ENCODE measurements at regions not wholly inside any gene's neighbourhood (a gene's known extent, or its start where the extent isn't known, plus 50 kb on each side); places are given as distances from the start of the nearest gene placed in this dataset.
"Not testable (repeated sequence)": the region's sequence is repeated elsewhere in the genome, so short reads cannot be mapped to it uniquely, and the experiment has no call there.

DNA sequence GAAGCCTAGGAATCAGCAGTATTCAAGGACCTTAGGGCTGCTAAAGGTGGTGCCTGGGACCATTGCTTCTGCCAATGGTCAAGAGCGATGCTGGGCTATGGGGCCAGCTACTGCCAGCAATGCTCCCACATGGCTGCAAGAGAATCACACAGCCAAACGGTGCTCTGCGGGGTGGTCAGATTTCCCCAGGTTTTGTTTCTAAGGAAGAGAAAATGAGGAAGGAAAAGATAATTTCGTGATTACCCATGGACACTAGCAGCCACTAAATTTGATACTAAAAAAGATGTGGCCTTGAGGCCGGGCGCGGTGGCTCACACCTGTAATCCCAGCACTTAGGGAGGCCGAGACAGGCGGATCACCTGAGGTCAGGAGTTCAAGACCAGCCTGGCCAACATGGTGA lies 83.0 kb downstream of the LYZL2 start:
- H3K27ac ChIP-seq (ENCODE audit: low read length): no peak overlapping the region
- H3K9me3 ChIP-seq (ENCODE audit: insufficient read depth, low read depth, low read length): no peaks in the 10 kb centered on the region
- no peaks in the 10 kb centered on the region for H3K36me3 ChIP-seq (ENCODE audit: insufficient read depth, low read depth, low read length)
- no peaks in the 10 kb centered on the region for H3K27me3 ChIP-seq (ENCODE audit: insufficient read depth, low read length)
- H3K9ac ChIP-seq (ENCODE audit: low read depth, low read length): no peak overlapping the region
- no peak overlapping the region for H3K4me3 ChIP-seq (ENCODE audit: low read length)
- H3K4me1 ChIP-seq (ENCODE audit: insufficient read depth, low read length): peaks cover 6% of the 10 kb centered on the region; the same call in 1 of the 2 replicates

DNA sequence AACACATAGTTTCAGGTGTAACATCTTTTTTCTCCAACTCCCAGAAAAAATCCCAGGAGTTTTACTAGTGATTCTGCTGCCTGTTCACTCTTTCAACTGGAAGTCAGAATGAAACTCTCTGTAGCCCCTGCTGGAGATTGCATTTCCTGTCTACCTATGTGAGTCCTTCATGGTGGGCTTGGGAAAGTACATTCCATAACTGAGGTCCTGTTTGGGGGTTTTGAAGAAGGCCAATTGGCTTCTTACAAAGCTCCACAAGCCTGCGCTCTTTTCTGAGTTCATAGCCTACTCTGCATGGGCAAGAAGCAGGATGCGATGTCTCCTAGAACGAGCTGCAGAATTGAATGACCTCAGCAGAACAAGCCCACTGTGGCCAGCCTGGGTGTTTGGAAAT lies 86.7 kb downstream of the LYZL2 start:
- H3K9ac ChIP-seq (ENCODE audit: low read depth, low read length): no peak overlapping the region
- H3K27me3 ChIP-seq (ENCODE audit: insufficient read depth, low read length): no peaks in the 10 kb centered on the region
- no peak overlapping the region for H3K27ac ChIP-seq (ENCODE audit: low read length)
- no peaks in the 10 kb centered on the region for H3K36me3 ChIP-seq (ENCODE audit: insufficient read depth, low read depth, low read length)
- no peaks in the 10 kb centered on the region for H3K9me3 ChIP-seq (ENCODE audit: insufficient read depth, low read depth, low read length)
- peaks cover 9% of the 10 kb centered on the region; the same call in 1 of the 2 replicates for H3K4me1 ChIP-seq (ENCODE audit: insufficient read depth, low read length)
- no peak overlapping the region for H3K4me3 ChIP-seq (ENCODE audit: low read length)

DNA sequence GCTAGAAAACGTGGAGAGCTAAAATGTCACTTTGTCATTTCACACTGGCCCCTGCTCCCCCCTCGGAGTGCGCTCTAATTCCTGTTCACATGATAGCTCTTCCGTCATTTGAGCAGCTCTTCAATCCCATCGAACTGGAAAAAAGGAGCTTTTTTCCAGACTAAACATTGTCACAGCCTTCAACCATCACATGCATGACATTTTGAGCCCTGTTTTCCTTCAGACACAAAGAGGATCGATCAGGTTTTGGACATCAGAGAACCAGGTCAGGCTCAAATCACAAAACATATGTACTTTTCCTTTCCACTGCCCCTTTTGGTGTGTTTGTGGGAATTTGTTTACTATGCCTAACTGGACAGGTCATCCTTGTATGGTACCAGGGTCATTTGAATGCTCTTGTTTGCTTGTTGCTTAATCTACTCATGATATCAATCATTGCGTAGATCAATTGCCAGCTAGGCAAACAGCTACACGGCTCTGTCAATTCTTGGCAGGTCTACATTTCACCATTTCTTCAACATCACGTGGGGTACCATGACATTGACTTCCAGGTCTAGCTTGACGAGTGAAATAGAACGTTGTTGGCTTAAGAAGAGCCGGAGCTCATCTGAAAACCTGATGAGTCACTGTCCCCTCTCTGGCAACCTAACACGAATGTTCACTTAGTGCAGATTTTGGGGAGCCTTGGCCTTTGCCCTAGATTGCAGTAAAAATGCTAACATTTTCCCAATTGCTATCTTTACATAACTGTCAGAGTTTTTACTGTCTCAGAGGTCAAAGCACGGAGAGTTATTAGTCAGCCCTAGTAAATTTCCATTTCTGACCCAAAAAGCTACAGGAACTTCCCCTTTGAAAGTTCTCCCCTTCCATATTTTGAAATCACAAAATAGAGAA lies 87.3 kb downstream of the LYZL2 start:
- H3K4me1 ChIP-seq (ENCODE audit: insufficient read depth, low read length): peaks cover 9% of the 10 kb centered on the region; the same call in 1 of the 2 replicates
- H3K9me3 ChIP-seq (ENCODE audit: insufficient read depth, low read depth, low read length): no peaks in the 10 kb centered on the region
- no peak overlapping the region for H3K9ac ChIP-seq (ENCODE audit: low read depth, low read length)
- no peaks in the 10 kb centered on the region for H3K36me3 ChIP-seq (ENCODE audit: insufficient read depth, low read depth, low read length)
- no peak overlapping the region for H3K4me3 ChIP-seq (ENCODE audit: low read length)
- H3K27ac ChIP-seq (ENCODE audit: low read length): no peak overlapping the region
- no peaks in the 10 kb centered on the region for H3K27me3 ChIP-seq (ENCODE audit: insufficient read depth, low read length)

DNA sequence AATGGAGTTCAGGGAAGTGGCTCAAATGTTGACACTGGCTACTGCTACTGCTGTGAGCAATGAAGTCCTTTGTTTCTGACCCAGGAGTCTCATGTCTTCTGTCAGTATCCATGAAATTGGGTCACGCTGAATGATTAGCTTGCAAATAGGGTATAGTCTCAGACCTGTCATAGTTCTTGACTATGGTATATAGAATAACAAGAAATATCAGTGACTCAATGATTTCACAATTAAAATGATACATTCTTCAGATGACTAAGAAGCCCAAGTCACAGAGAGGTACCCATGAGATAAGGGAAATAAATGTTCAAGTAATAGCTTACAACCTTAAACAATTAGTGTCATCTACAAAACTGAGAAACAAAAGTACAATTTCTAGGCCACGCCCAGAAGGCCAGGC lies 89.3 kb downstream of the LYZL2 start:
- peaks cover 9% of the 10 kb centered on the region; the same call in 1 of the 2 replicates for H3K4me1 ChIP-seq (ENCODE audit: insufficient read depth, low read length)
- H3K4me3 ChIP-seq (ENCODE audit: low read length): no peak overlapping the region
- H3K27ac ChIP-seq (ENCODE audit: low read length): no peak overlapping the region
- no peaks in the 10 kb centered on the region for H3K9me3 ChIP-seq (ENCODE audit: insufficient read depth, low read depth, low read length)
- no peak overlapping the region for H3K9ac ChIP-seq (ENCODE audit: low read depth, low read length)
- H3K36me3 ChIP-seq (ENCODE audit: insufficient read depth, low read depth, low read length): no peaks in the 10 kb centered on the region
- no peaks in the 10 kb centered on the region for H3K27me3 ChIP-seq (ENCODE audit: insufficient read depth, low read length)

DNA sequence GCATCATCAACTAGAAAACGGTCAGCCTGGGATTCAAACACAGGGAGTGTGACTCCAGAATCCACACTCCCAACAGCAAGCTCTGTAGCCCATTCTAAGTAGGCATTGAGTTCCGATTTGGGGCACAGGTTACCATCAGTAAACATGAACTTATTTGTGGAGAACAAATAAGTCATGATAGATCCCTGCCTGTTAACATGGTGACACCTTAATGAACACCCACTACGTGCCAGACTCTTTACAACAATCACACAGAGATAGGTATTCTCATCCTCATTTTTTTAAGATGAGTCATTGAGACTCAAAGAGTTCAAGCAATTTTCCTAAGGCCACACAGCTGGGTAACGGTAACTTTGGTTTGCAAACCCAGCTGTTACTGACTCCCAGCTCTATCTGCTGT lies 91.5 kb downstream of the LYZL2 start:
- Histone ChIP-seq H3K9me3 (ENCODE audit: insufficient read depth, low read depth, low read length) (no peaks in the 10 kb centered on the region), H3K4me1 (ENCODE audit: insufficient read depth, low read length) (peaks cover 10% of the 10 kb centered on the region)

DNA sequence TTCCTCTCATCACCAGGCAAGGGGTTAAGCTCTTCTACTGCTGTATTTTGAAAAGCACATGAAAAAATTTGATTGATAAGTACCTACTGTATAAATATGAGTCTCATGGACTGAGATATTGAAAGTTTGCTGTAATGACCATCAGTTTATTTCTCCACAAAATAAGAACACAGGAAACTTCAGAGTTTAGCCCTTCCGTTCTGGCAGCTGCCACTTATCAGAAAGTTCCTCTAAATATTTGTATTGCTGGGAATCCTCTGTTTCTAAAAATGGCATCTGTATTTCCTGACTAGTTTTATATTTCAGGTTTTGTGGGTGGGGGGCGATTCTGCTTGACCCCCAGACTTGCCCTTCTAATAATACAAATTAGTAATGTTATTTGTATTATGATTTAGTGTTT lies 92.0 kb downstream of the LYZL2 start:
- Histone ChIP-seq H3K9ac (ENCODE audit: low read depth, low read length) (no peak overlapping the region), H3K4me3 (ENCODE audit: low read length) (no peak overlapping the region), H3K36me3 (ENCODE audit: insufficient read depth, low read depth, low read length) (no peaks in the 10 kb centered on the region), H3K27me3 (ENCODE audit: insufficient read depth, low read length) (no peaks in the 10 kb centered on the region), H3K9me3 (ENCODE audit: insufficient read depth, low read depth, low read length) (no peaks in the 10 kb centered on the region), H3K27ac (ENCODE audit: low read length) (no peak overlapping the region), H3K4me1 (ENCODE audit: insufficient read depth, low read length) (peaks cover 10% of the 10 kb centered on the region)

More for the DNA sequence above, 91.5 kb downstream of the LYZL2 start:
- Histone ChIP-seq H3K36me3 (ENCODE audit: insufficient read depth, low read depth, low read length) (no peaks in the 10 kb centered on the region), H3K27ac (ENCODE audit: low read length) (no peak overlapping the region), H3K4me3 (ENCODE audit: low read length) (no peak overlapping the region), H3K27me3 (ENCODE audit: insufficient read depth, low read length) (no peaks in the 10 kb centered on the region), H3K9ac (ENCODE audit: low read depth, low read length) (no peak overlapping the region)

DNA sequence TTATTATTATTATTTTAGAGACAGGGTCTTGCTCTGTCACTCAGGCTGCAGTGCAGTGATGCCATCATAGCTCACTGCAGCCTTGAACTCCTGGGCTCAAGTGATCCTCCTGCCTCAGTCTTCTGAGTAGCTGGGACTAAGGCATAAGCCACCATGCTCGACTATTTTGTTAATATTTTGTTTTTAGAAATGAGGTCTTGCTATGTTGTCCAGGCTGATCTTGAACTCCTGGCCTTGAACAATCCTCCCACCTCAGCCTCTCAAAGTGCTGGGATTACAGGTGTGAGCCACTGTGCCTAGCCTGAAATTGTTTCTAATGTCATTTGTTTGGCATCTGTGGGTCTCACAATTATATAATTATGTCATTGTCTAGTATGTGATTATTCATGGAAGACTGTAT lies 92.4 kb downstream of the LYZL2 start:
- H3K27me3 ChIP-seq (ENCODE audit: insufficient read depth, low read length); H3K4me3 ChIP-seq (ENCODE audit: low read length); H3K27ac ChIP-seq (ENCODE audit: low read length); H3K9ac ChIP-seq (ENCODE audit: low read depth, low read length); H3K4me1 ChIP-seq (ENCODE audit: insufficient read depth, low read length); H3K9me3 ChIP-seq (ENCODE audit: insufficient read depth, low read depth, low read length); H3K36me3 ChIP-seq (ENCODE audit: insufficient read depth, low read depth, low read length): not testable (repeated sequence)

DNA sequence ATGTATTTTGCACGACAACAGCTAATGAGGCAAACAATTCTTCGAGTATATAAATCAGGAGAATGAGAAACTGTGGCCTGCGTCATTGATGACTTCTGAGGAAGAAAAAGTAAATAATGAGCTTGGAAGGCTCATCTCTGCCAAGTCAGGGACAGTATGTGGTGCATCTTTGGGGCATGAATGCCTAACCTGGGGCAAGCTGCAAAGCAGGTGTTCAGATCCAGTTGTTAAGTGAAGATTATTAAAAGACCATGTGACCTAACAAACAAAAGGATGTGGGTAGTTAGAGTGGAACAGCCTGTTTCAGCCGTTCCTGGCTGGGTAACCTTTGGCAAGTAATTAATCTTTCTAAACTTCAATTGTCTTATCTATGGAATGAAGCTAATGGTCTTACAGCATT lies 93.0 kb downstream of the LYZL2 start:
- Histone ChIP-seq H3K27me3 (ENCODE audit: insufficient read depth, low read length) (no peaks in the 10 kb centered on the region), H3K27ac (ENCODE audit: low read length) (no peak overlapping the region), H3K4me1 (ENCODE audit: insufficient read depth, low read length) (peaks cover 5% of the 10 kb centered on the region; the same call in 1 of the 2 replicates), H3K9me3 (ENCODE audit: insufficient read depth, low read depth, low read length) (no peaks in the 10 kb centered on the region), H3K4me3 (ENCODE audit: low read length) (no peak overlapping the region), H3K36me3 (ENCODE audit: insufficient read depth, low read depth, low read length) (no peaks in the 10 kb centered on the region), H3K9ac (ENCODE audit: low read depth, low read length) (no peak overlapping the region)

DNA sequence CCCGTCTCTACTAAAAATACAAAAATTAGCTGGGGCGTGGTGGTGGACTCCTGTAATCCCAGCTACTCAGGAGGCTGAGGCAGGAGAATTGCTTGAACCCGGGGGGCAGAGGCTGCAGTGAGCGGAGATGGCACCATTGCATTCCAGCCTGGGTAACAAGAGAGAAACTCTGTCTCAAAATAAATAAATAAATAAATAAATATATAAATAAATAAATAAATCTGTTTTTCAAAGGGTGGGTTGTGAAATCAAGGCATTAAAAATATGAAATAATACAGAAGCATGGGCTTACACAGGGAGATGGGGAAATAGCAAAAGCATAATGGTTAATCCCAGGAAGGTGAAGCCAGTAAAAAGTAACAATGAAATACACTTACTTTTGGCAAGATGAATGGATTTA lies 93.9 kb downstream of the LYZL2 start:
- H3K9ac ChIP-seq (ENCODE audit: low read depth, low read length): no peak overlapping the region
- H3K9me3 ChIP-seq (ENCODE audit: insufficient read depth, low read depth, low read length): no peaks in the 10 kb centered on the region
- no peaks in the 10 kb centered on the region for H3K36me3 ChIP-seq (ENCODE audit: insufficient read depth, low read depth, low read length)
- no peak overlapping the region for H3K27ac ChIP-seq (ENCODE audit: low read length)
- no peak overlapping the region for H3K4me3 ChIP-seq (ENCODE audit: low read length)
- no peaks in the 10 kb centered on the region for H3K27me3 ChIP-seq (ENCODE audit: insufficient read depth, low read length)
- peaks cover 5% of the 10 kb centered on the region; the same call in 1 of the 2 replicates for H3K4me1 ChIP-seq (ENCODE audit: insufficient read depth, low read length)

DNA sequence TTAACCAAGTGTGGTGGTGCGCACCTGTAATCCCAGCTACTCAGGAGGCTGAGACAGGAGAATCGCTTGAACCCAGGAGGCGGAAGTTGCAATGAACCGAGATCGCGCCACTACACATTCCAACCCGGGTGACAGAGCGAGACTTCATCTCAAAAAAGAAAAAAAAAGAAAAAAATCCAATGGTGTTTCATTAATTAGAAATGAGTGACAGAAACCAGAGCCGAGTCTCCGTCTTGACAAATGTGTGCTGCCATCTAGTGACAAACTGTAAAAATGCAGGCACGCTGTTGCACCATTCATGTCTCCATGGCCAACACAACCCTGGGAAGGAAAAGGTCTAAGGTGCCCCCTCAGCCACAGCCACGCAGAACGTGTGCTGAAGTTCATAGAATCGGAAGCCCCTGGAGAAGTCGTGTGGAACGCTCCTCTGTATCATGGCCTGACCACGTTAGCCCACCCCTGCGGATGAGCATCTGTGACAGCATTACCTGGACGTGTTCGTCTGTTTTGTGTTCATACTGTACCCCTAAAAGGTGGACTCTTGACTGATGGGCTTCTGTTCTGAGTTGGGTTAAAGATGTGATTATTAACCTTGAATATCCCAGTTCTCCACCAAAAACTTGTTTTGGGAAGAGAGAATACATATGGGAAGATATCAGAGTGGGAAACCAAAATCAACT lies 94.9 kb downstream of the LYZL2 start:
- no peaks in the 10 kb centered on the region for H3K9me3 ChIP-seq (ENCODE audit: insufficient read depth, low read depth, low read length)
- H3K4me1 ChIP-seq (ENCODE audit: insufficient read depth, low read length): peaks cover 5% of the 10 kb centered on the region; the same call in 1 of the 2 replicates
- H3K4me3 ChIP-seq (ENCODE audit: low read length): no peak overlapping the region
- H3K27ac ChIP-seq (ENCODE audit: low read length): no peak overlapping the region
- no peaks in the 10 kb centered on the region for H3K27me3 ChIP-seq (ENCODE audit: insufficient read depth, low read length)
- H3K9ac ChIP-seq (ENCODE audit: low read depth, low read length): no peak overlapping the region
- H3K36me3 ChIP-seq (ENCODE audit: insufficient read depth, low read depth, low read length): no peaks in the 10 kb centered on the region

DNA sequence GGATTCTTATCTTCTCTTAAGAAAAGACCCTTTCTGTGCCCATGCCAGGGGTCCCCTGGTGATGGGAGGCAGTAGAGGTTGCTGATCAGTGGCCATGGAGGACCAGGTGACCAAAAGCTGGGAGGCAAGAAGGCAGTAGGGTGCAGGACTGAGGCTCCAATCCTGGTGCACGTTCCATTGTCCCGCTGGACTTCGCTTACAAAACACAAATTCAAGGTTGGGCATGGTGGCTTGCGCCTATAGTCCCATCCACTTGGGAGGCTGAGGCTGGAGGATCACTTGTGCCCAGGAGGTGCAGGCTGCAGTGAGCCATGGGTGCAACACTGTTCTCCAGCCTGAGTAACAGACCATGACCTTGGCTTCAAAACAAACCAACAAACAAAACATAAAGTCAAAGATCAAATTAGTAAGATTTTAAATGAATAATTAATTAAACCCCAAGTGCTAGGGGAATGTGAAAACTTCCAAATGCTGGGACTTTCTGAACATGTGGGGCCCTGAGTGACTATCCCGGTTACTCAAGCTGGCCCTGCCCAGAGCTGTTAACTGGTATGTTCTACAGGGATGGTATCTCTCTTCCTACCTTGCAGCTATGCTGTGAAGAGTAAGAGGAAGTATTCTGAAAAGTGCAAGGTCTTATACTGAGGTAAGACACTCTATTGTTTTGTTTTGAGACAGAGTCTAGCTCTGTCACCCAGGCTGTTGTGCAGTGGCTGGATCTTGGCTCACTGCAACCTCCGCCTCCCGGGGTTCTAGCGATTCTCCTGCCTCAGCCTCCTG lies 97.6 kb downstream of the LYZL2 start:
- Histone ChIP-seq H3K27me3 (ENCODE audit: insufficient read depth, low read length) (no peaks in the 10 kb centered on the region), H3K9ac (ENCODE audit: low read depth, low read length) (no peak overlapping the region), H3K27ac (ENCODE audit: low read length) (no peak overlapping the region), H3K4me3 (ENCODE audit: low read length) (no peak overlapping the region), H3K36me3 (ENCODE audit: insufficient read depth, low read depth, low read length) (no peaks in the 10 kb centered on the region), H3K4me1 (ENCODE audit: insufficient read depth, low read length) (peaks cover 12% of the 10 kb centered on the region), H3K9me3 (ENCODE audit: insufficient read depth, low read depth, low read length) (no peaks in the 10 kb centered on the region)
